C4-2B (cell line): ENCODE measurements at regions not wholly inside any gene's neighbourhood (a gene's known extent, or its start where the extent isn't known, plus 50 kb on each side); places are given as distances from the start of the nearest gene placed in this dataset.

Experiments used
- ZFX ChIP-seq: fragments of 450-650 bp; IDR thresholded peaks from 2 replicates; pipeline ENCODE4 v1.6.1; 2017
- TF ChIP-seq, protein P1 (sequence below): fragments of 450-650 bp; conservative IDR thresholded peaks from 2 replicates; pipeline ENCODE4 v1.5.1; 2017; ENCODE audit warnings: mild to moderate bottlenecking

DNA sequence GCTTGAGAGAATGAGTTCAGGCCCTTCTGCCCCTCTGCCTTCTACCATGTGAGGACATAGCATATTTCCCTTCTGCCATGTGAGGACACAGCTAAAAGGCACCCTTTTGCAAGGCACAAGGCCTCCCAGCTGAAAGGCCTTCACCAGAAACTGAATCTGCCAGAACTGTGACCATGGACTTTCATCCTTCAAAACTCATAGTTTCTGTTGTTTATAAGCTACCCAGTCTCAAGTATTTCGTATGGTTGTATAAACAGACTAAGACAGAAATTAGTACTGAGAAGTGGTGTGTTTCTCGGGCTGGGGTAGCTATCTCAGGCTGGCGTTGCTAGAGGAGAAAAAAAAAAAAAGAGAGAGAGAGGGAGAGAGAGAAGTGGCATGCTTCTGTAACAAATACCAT lies 368.6 kb downstream of the DMRTA1 start:
- TF ChIP-seq, protein P1, sequence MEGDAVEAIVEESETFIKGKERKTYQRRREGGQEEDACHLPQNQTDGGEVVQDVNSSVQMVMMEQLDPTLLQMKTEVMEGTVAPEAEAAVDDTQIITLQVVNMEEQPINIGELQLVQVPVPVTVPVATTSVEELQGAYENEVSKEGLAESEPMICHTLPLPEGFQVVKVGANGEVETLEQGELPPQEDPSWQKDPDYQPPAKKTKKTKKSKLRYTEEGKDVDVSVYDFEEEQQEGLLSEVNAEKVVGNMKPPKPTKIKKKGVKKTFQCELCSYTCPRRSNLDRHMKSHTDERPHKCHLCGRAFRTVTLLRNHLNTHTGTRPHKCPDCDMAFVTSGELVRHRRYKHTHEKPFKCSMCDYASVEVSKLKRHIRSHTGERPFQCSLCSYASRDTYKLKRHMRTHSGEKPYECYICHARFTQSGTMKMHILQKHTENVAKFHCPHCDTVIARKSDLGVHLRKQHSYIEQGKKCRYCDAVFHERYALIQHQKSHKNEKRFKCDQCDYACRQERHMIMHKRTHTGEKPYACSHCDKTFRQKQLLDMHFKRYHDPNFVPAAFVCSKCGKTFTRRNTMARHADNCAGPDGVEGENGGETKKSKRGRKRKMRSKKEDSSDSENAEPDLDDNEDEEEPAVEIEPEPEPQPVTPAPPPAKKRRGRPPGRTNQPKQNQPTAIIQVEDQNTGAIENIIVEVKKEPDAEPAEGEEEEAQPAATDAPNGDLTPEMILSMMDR: no peak
- TF ChIP-seq ZFX: no peak
